ENCODE measurements at regions not wholly inside any gene's neighbourhood (a gene's known extent, or its start where the extent isn't known, plus 50 kb on each side); places are given as distances from the start of the nearest gene placed in this dataset.

GRCh38 chr20:21839982-21840381 is 134.5 kb downstream of the PAX1 start:
- no peaks in the 10 kb centered on the region for H3K36me3 ChIP-seq (ENCODE audit: control insufficient read depth, insufficient read depth, low read length, severe bottlenecking)
- H3K9ac ChIP-seq (ENCODE audit: low read length), result no peak overlapping the region
- H3K9me3 ChIP-seq (ENCODE audit: control insufficient read depth, low read length), result peaks cover 5% of the 10 kb centered on the region
- no peaks in the 10 kb centered on the region for H3K27me3 ChIP-seq (replicated peaks; ENCODE audit: control insufficient read depth, insufficient read depth, low read length)
- DNase-seq (ENCODE audit: low read depth), result no peak
- no peak overlapping the region for H3K4me3 ChIP-seq (ENCODE audit: low read length)
- H3K4me1 ChIP-seq (ENCODE audit: control insufficient read depth, insufficient read depth, low read length), result peaks cover 14% of the 10 kb centered on the region

GRCh38 chr20:21836346-21836745 is 130.9 kb downstream of the PAX1 start:
- Histone ChIP-seq H3K9me3 (ENCODE audit: control insufficient read depth, low read length) (no peaks in the 10 kb centered on the region), H3K9ac (ENCODE audit: low read length) (no peak overlapping the region), H3K36me3 (ENCODE audit: control insufficient read depth, insufficient read depth, low read length, severe bottlenecking) (no peaks in the 10 kb centered on the region), H3K4me1 (ENCODE audit: control insufficient read depth, insufficient read depth, low read length) (peaks cover 23% of the 10 kb centered on the region), H3K27me3 (replicated peaks; ENCODE audit: control insufficient read depth, insufficient read depth, low read length) (no peaks in the 10 kb centered on the region), H3K4me3 (ENCODE audit: low read length) (no peak overlapping the region)
- no peak for DNase-seq (ENCODE audit: low read depth)

- H3K9me3 ChIP-seq (ENCODE audit: control insufficient read depth, low read length), result no peaks in the 10 kb centered on the region
- H3K9ac ChIP-seq (ENCODE audit: low read length), result no peak overlapping the region
- DNase-seq (ENCODE audit: low read depth), result no peak
- no peaks in the 10 kb centered on the region for H3K27me3 ChIP-seq (replicated peaks; ENCODE audit: control insufficient read depth, insufficient read depth, low read length)
- peaks cover 11% of the 10 kb centered on the region for H3K4me1 ChIP-seq (ENCODE audit: control insufficient read depth, insufficient read depth, low read length)
- no peaks in the 10 kb centered on the region for H3K36me3 ChIP-seq (ENCODE audit: control insufficient read depth, insufficient read depth, low read length, severe bottlenecking)
- H3K4me3 ChIP-seq (ENCODE audit: low read length), result no peak overlapping the region
Observed at GRCh38 chr20:21835042-21835441, 129.6 kb downstream of the PAX1 start.

GRCh38 chr20:21832442-21833385 is 127.2 kb downstream of the PAX1 start:
- no peaks in the 10 kb centered on the region for H3K27me3 ChIP-seq (replicated peaks; ENCODE audit: control insufficient read depth, insufficient read depth, low read length)
- peaks cover 11% of the 10 kb centered on the region for H3K4me1 ChIP-seq (ENCODE audit: control insufficient read depth, insufficient read depth, low read length)
- no peak overlapping the region for H3K9ac ChIP-seq (ENCODE audit: low read length)
- H3K4me3 ChIP-seq (ENCODE audit: low read length), result peak overlapping the region; percentile 17
- no peaks in the 10 kb centered on the region for H3K36me3 ChIP-seq (ENCODE audit: control insufficient read depth, insufficient read depth, low read length, severe bottlenecking)
- no peak for DNase-seq (ENCODE audit: low read depth)
- no peaks in the 10 kb centered on the region for H3K9me3 ChIP-seq (ENCODE audit: control insufficient read depth, low read length)

- Histone ChIP-seq H3K9ac (ENCODE audit: low read length) (no peak overlapping the region), H3K27me3 (replicated peaks; ENCODE audit: control insufficient read depth, insufficient read depth, low read length) (no peaks in the 10 kb centered on the region), H3K9me3 (ENCODE audit: control insufficient read depth, low read length) (no peaks in the 10 kb centered on the region), H3K36me3 (ENCODE audit: control insufficient read depth, insufficient read depth, low read length, severe bottlenecking) (no peaks in the 10 kb centered on the region), H3K4me3 (ENCODE audit: low read length) (no peak overlapping the region), H3K4me1 (ENCODE audit: control insufficient read depth, insufficient read depth, low read length) (no peaks in the 10 kb centered on the region)
- DNase-seq (ENCODE audit: low read depth), result no peak
Observed at GRCh38 chr20:21826976-21827375, 121.5 kb downstream of the PAX1 start.

GRCh38 chr20:21821358-21821757 is 115.9 kb downstream of the PAX1 start:
- no peak overlapping the region for H3K4me3 ChIP-seq (ENCODE audit: low read length)
- H3K9ac ChIP-seq (ENCODE audit: low read length), result no peak overlapping the region
- no peaks in the 10 kb centered on the region for H3K27me3 ChIP-seq (replicated peaks; ENCODE audit: control insufficient read depth, insufficient read depth, low read length)
- H3K4me1 ChIP-seq (ENCODE audit: control insufficient read depth, insufficient read depth, low read length), result peaks cover 8% of the 10 kb centered on the region
- H3K9me3 ChIP-seq (ENCODE audit: control insufficient read depth, low read length), result no peaks in the 10 kb centered on the region
- no peak for DNase-seq (ENCODE audit: low read depth)
- H3K36me3 ChIP-seq (ENCODE audit: control insufficient read depth, insufficient read depth, low read length, severe bottlenecking), result no peaks in the 10 kb centered on the region

- no peak overlapping the region for H3K9ac ChIP-seq (ENCODE audit: low read length)
- no peaks in the 10 kb centered on the region for H3K27me3 ChIP-seq (replicated peaks; ENCODE audit: control insufficient read depth, insufficient read depth, low read length)
Observed at GRCh38 chr20:21820688-21821087, 115.2 kb downstream of the PAX1 start.

GRCh38 chr20:21820045-21820444 is 114.6 kb downstream of the PAX1 start:
- H3K4me3 ChIP-seq (ENCODE audit: low read length), result no peak overlapping the region
- peaks cover 8% of the 10 kb centered on the region for H3K4me1 ChIP-seq (ENCODE audit: control insufficient read depth, insufficient read depth, low read length)
- no peaks in the 10 kb centered on the region for H3K27me3 ChIP-seq (replicated peaks; ENCODE audit: control insufficient read depth, insufficient read depth, low read length)
- no peaks in the 10 kb centered on the region for H3K9me3 ChIP-seq (ENCODE audit: control insufficient read depth, low read length)
- DNase-seq (ENCODE audit: low read depth), result no peak
- no peaks in the 10 kb centered on the region for H3K36me3 ChIP-seq (ENCODE audit: control insufficient read depth, insufficient read depth, low read length, severe bottlenecking)
- no peak overlapping the region for H3K9ac ChIP-seq (ENCODE audit: low read length)

More at GRCh38 chr20:21820688-21821087, 115.2 kb downstream of the PAX1 start:
- no peak for DNase-seq (ENCODE audit: low read depth)
- Histone ChIP-seq H3K4me1 (ENCODE audit: control insufficient read depth, insufficient read depth, low read length) (peaks cover 8% of the 10 kb centered on the region), H3K9me3 (ENCODE audit: control insufficient read depth, low read length) (no peaks in the 10 kb centered on the region), H3K36me3 (ENCODE audit: control insufficient read depth, insufficient read depth, low read length, severe bottlenecking) (no peaks in the 10 kb centered on the region), H3K4me3 (ENCODE audit: low read length) (no peak overlapping the region)

GRCh38 chr20:21812379-21812778 is 106.9 kb downstream of the PAX1 start:
- H3K4me1 ChIP-seq (ENCODE audit: control insufficient read depth, insufficient read depth, low read length), result no peaks in the 10 kb centered on the region
- no peak overlapping the region for H3K9ac ChIP-seq (ENCODE audit: low read length)
- peaks cover 11% of the 10 kb centered on the region for H3K27me3 ChIP-seq (replicated peaks; ENCODE audit: control insufficient read depth, insufficient read depth, low read length)
- no peaks in the 10 kb centered on the region for H3K9me3 ChIP-seq (ENCODE audit: control insufficient read depth, low read length)
- no peaks in the 10 kb centered on the region for H3K36me3 ChIP-seq (ENCODE audit: control insufficient read depth, insufficient read depth, low read length, severe bottlenecking)
- DNase-seq (ENCODE audit: low read depth), result no peak
- no peak overlapping the region for H3K4me3 ChIP-seq (ENCODE audit: low read length)

- DNase-seq (ENCODE audit: low read depth), result no peak
- Histone ChIP-seq H3K9me3 (ENCODE audit: control insufficient read depth, low read length) (no peaks in the 10 kb centered on the region), H3K27me3 (replicated peaks; ENCODE audit: control insufficient read depth, insufficient read depth, low read length) (peaks cover 27% of the 10 kb centered on the region), H3K4me3 (ENCODE audit: low read length) (no peak overlapping the region), H3K36me3 (ENCODE audit: control insufficient read depth, insufficient read depth, low read length, severe bottlenecking) (no peaks in the 10 kb centered on the region), H3K4me1 (ENCODE audit: control insufficient read depth, insufficient read depth, low read length) (no peaks in the 10 kb centered on the region), H3K9ac (ENCODE audit: low read length) (no peak overlapping the region)
Observed at GRCh38 chr20:21809961-21810523, 104.6 kb downstream of the PAX1 start.

GRCh38 chr20:21808863-21809664 is 103.6 kb downstream of the PAX1 start:
- DNase-seq (ENCODE audit: low read depth), result no peak
- H3K4me1 ChIP-seq (ENCODE audit: control insufficient read depth, insufficient read depth, low read length), result no peaks in the 10 kb centered on the region
- H3K9ac ChIP-seq (ENCODE audit: low read length), result no peak overlapping the region
- H3K4me3 ChIP-seq (ENCODE audit: low read length), result no peak overlapping the region
- H3K9me3 ChIP-seq (ENCODE audit: control insufficient read depth, low read length), result no peaks in the 10 kb centered on the region
- H3K36me3 ChIP-seq (ENCODE audit: control insufficient read depth, insufficient read depth, low read length, severe bottlenecking), result no peaks in the 10 kb centered on the region
- H3K27me3 ChIP-seq (replicated peaks; ENCODE audit: control insufficient read depth, insufficient read depth, low read length), result peaks cover 27% of the 10 kb centered on the region
